ENCODE measurements at regions not wholly inside any gene's neighbourhood (a gene's known extent, or its start where the extent isn't known, plus 50 kb on each side); places are given as distances from the start of the nearest gene placed in this dataset.
A peak's percentile ranks its signal among the peaks of the same experiment; 100 is the strongest.
"Not testable (repeated sequence)": the region's sequence is repeated elsewhere in the genome, so short reads cannot be mapped to it uniquely, and the experiment has no call there.

- Mint-ChIP-seq H3K36me3 (peaks cover 55% of the 10 kb centered on the region), H3K9me3 (peaks cover 51% of the 10 kb centered on the region), H3K4me3 (no peak overlapping the region), H3K27ac (no peak overlapping the region), H3K27me3 (ENCODE audit: low read depth) (no peaks in the 10 kb centered on the region), H3K4me1 (peaks cover 13% of the 10 kb centered on the region)
- ChIA-PET CTCF (interaction anchor here (0.6 kb wide), 1 partner anchor 215 kb away, joined by 4 read pairs; no protein-coding TSS in a partner anchor), POLR2A (no interaction called here)
- ATAC-seq: peak; percentile 52
- DNase-seq (ENCODE audit: low spot score): no peak
- TF ChIP-seq GTF2I (CRISPR knock-in tag; conservative IDR thresholded peaks at IDR 0.05): no peak
- no peak for TF ChIP-seq ZNF263 (CRISPR knock-in tag; IDR thresholded peaks at IDR 0.05; ENCODE audit: low read depth)
- no peak for TF ChIP-seq EMX1 (CRISPR knock-in tag; IDR thresholded peaks at IDR 0.05)
- no peak for TF ChIP-seq E2F4 (CRISPR knock-in tag; IDR thresholded peaks at IDR 0.05; ENCODE audit: borderline replicate concordance, low read depth)
- no peak for TF ChIP-seq PREB (CRISPR knock-in tag; IDR thresholded peaks at IDR 0.05; ENCODE audit: borderline replicate concordance)
- TF ChIP-seq ATF2 (CRISPR knock-in tag; IDR thresholded peaks at IDR 0.05; ENCODE audit: borderline replicate concordance, low read depth): no peak
- no peak for TF ChIP-seq HMGXB4 (CRISPR knock-in tag; IDR thresholded peaks at IDR 0.05)
- TF ChIP-seq ARID4B (CRISPR knock-in tag; IDR thresholded peaks at IDR 0.05; ENCODE audit: borderline replicate concordance): no peak
- no peak for TF ChIP-seq ZNF281 (CRISPR knock-in tag; IDR thresholded peaks at IDR 0.05)
Measured at GRCh38 chr3:20280257-20280656, 94.3 kb upstream of the SGO1 start.

- H3K4me1 Mint-ChIP-seq; POLR2A ChIA-PET; H3K27ac Mint-ChIP-seq; H3K4me3 Mint-ChIP-seq; CTCF ChIA-PET; ATAC-seq; H3K27me3 Mint-ChIP-seq (ENCODE audit: low read depth); DNase-seq (ENCODE audit: low spot score): not testable (repeated sequence)
- H3K36me3 Mint-ChIP-seq: peaks cover 47% of the 10 kb centered on the region
- peaks cover 41% of the 10 kb centered on the region for H3K9me3 Mint-ChIP-seq
Measured at GRCh38 chr3:20265977-20266376, 80.0 kb upstream of the SGO1 start.
